GM12878 (cell line): ENCODE measurements at regions not wholly inside any gene's neighbourhood (a gene's known extent, or its start where the extent isn't known, plus 50 kb on each side); places are given as distances from the start of the nearest gene placed in this dataset.

Experiments used
- ATAC-seq: fragments of 200-7000 bp; cut with Tn5 transposase; 3 replicates; pipeline ENCODE4 v1.9.1; 2020; ENCODE audit warnings: mild to moderate bottlenecking, moderate library complexity
- BruUV-seq: library from RNA; stranded (reverse); fragments of 400-500 nt; replicated peaks from 2 replicates; lab custom pipeline; 2021; lab: Mats Ljungman, UMichigan
- CTCF ChIA-PET: fragments of 300-600 bp; sonication (Branson Sonifier 250); formaldehyde crosslinking; extraction: SDS; loops from one replicate; lab custom pipeline; 2021; ENCODE audit warnings: inconsistent platforms; lab: Yijun Ruan, JAX
- POLR2A ChIA-PET: fragments of 350-600 bp; formaldehyde crosslinking; extraction: SDS; loops from one replicate; lab custom pipeline; 2021; ENCODE audit warnings: inconsistent platforms; lab: Charles Lee
- RAD21 ChIA-PET: fragments of 300-600 bp; sonication (Branson Sonifier 250); formaldehyde crosslinking; loops from one replicate; lab custom pipeline; 2023; ENCODE audit warnings: antibody characterized with exemption; ENCODE audit not compliant: unreplicated experiment; lab: Charles Lee
- SMC1A ChIA-PET: fragments of 300-600 bp; sonication (Branson Sonifier 250); formaldehyde crosslinking; loops from one replicate; lab custom pipeline; 2023; ENCODE audit not compliant: unreplicated experiment, uncharacterized antibody; lab: Charles Lee
- DNase-seq: peaks from one replicate; pipeline ENCODE4 v3.0.0-alpha.2; 2011; ENCODE audit warnings: low read depth, low spot score
- FAIRE-seq: peaks from 3 replicates; lab custom pipeline; 2011; peaks lifted over from hg19 to GRCh38; lab: Jason Lieb, UNC
- H2AFZ ChIP-seq: 2 replicates; pipeline ENCODE4 v1.6.0; 2011; ENCODE audit warnings: low read depth, low read length, control low read depth; ENCODE audit not compliant: control insufficient read depth
- H3K27ac ChIP-seq: 2 replicates; pipeline ENCODE4 v1.5.1; 2011; ENCODE audit warnings: control low read depth; ENCODE audit not compliant: control insufficient read depth, insufficient read depth
- H3K27me3 ChIP-seq, 2 experiments: replicated peaks in 1 of 2; 2 replicates each; pipeline versions ENCODE4 v1.6.0 to v1.6.1; 2011; ENCODE audit warnings: low read length in 1 of 2; ENCODE audit not compliant: control insufficient read depth in 2 of 2, insufficient read depth in 2 of 2
- H3K36me3 ChIP-seq, 2 experiments: 2 replicates each; pipeline ENCODE4 v1.5.1; 2011; ENCODE audit warnings: low read length in 1 of 2; ENCODE audit not compliant: control insufficient read depth in 2 of 2, insufficient read depth in 2 of 2
- H3K4me1 ChIP-seq: 2 replicates; pipeline ENCODE4 v1.6.1; 2011; ENCODE audit warnings: mild to moderate bottlenecking, low read length, moderate library complexity, mixed read lengths; ENCODE audit not compliant: control insufficient read depth, insufficient read depth
- H3K4me2 ChIP-seq: 2 replicates; pipeline ENCODE4 v1.6.0; 2011; ENCODE audit warnings: control low read depth; ENCODE audit not compliant: control insufficient read depth, insufficient read depth
- H3K4me3 ChIP-seq: fragments of 200-600 bp; sonication (generic); 2 replicates; pipeline ENCODE4 v1.5.1; 2016
- H3K79me2 ChIP-seq: 2 replicates; pipeline ENCODE4 v1.6.0; 2011; ENCODE audit warnings: low read length; ENCODE audit not compliant: control insufficient read depth, insufficient read depth
- H3K9ac ChIP-seq: 2 replicates; pipeline ENCODE4 v1.8.0; 2011; ENCODE audit warnings: low read length, control low read depth, mixed read lengths; ENCODE audit not compliant: control insufficient read depth, insufficient read depth
- H3K9me3 ChIP-seq: replicated peaks from 3 replicates; pipeline ENCODE4 v1.5.1; 2011; ENCODE audit warnings: mild to moderate bottlenecking, low read length; ENCODE audit not compliant: control insufficient read depth, insufficient read depth
- H4K20me1 ChIP-seq: 2 replicates; pipeline ENCODE4 v1.6.0; 2011; ENCODE audit not compliant: control insufficient read depth, insufficient read depth
- ATF7 ChIP-seq: fragments of 450-650 bp; IDR thresholded peaks from 2 replicates; pipeline ENCODE4 v1.6.1; 2016; ENCODE audit warnings: low read depth, mild to moderate bottlenecking
- BACH1 ChIP-seq: fragments of 450-650 bp; IDR thresholded peaks from 2 replicates; pipeline ENCODE4 v1.6.1; 2017; ENCODE audit warnings: mild to moderate bottlenecking, borderline replicate concordance
- BCL3 ChIP-seq: IDR thresholded peaks from 2 replicates; pipeline ENCODE4 v1.6.1; 2011; ENCODE audit warnings: borderline replicate concordance, low read depth, mild to moderate bottlenecking, moderate library complexity, low read length; ENCODE audit not compliant: insufficient read depth, poor library complexity, severe bottlenecking
- MTA3 ChIP-seq: IDR thresholded peaks from 2 replicates; pipeline ENCODE4 v1.6.1; 2012; ENCODE audit warnings: low read length, inconsistent platforms, borderline replicate concordance
- NFXL1 ChIP-seq: fragments of 450-650 bp; IDR thresholded peaks from 2 replicates; pipeline ENCODE4 v1.6.1; 2017; ENCODE audit warnings: antibody characterized with exemption, mild to moderate bottlenecking, borderline replicate concordance
- PAX8 ChIP-seq: fragments of 450-650 bp; IDR thresholded peaks from 2 replicates; pipeline ENCODE4 v1.6.1; 2017; ENCODE audit warnings: mild to moderate bottlenecking, moderate library complexity
- RBBP5 ChIP-seq: fragments of 200-600 bp; sonication (generic); conservative IDR thresholded peaks from 2 replicates; pipeline ENCODE4 v1.6.1; 2016
- SMAD5 ChIP-seq: IDR thresholded peaks from 2 replicates; pipeline ENCODE4 v1.6.1; 2016; ENCODE audit warnings: antibody characterized with exemption, low read depth
- STAT1 ChIP-seq: fragments of 450-650 bp; conservative IDR thresholded peaks from 2 replicates; pipeline ENCODE4 v1.6.1; 2014; ENCODE audit warnings: antibody characterized with exemption, mild to moderate bottlenecking
- YBX1 ChIP-seq: fragments of 450-650 bp; IDR thresholded peaks from 2 replicates; pipeline ENCODE4 v1.6.1; 2016; ENCODE audit warnings: antibody characterized with exemption
- ZNF274 ChIP-seq: IDR thresholded peaks from one replicate; pipeline ENCODE4 v1.8.0; 2011; ENCODE audit not compliant: insufficient read length, insufficient read depth
- ZSCAN29 ChIP-seq: fragments of 450-650 bp; IDR thresholded peaks from 2 replicates; pipeline ENCODE4 v1.6.1; 2017; ENCODE audit warnings: mild to moderate bottlenecking, moderate library complexity
- in situ Hi-C: fragments of 300-500 bp; cut with MboI; formaldehyde crosslinking; loops from 9 replicates; pipeline ENCODE4 v1.14.3; 2018; ENCODE audit warnings: mixed read lengths
- intact Hi-C: fragments of 100-400 bp; cut with micrococcal nuclease; formaldehyde crosslinking; loops from one replicate; pipeline ENCODE4 v1.14.2; 2022; ENCODE audit not compliant: unreplicated experiment
- TF ChIP-seq, protein P1 (sequence below): fragments of 450-650 bp; IDR thresholded peaks from 2 replicates; pipeline ENCODE4 v1.6.1; 2016; ENCODE audit warnings: mild to moderate bottlenecking

GRCh38 chr20:7798176-7798575 is 142.1 kb downstream of the HAO1 start:
- H3K27ac ChIP-seq, result no peak overlapping the region
- no peak overlapping the region for H3K9ac ChIP-seq
- H4K20me1 ChIP-seq, result no peaks in the 10 kb centered on the region
- DNase-seq (no peak), FAIRE-seq (no peak), ATAC-seq (no peak)
- H3K9me3 ChIP-seq, result no peaks in the 10 kb centered on the region
- H3K4me2 ChIP-seq, result no peak overlapping the region
- no peaks in the 10 kb centered on the region for H3K79me2 ChIP-seq
- in situ Hi-C loops (no loop called here), intact Hi-C loops (no loop called here)
- H3K36me3 ChIP-seq, result no peaks in the 10 kb centered on the region
- no peaks in the 10 kb centered on the region for H3K4me1 ChIP-seq
- no TSS peak for BruUV-seq
- H3K27me3 ChIP-seq, result no peaks in the 10 kb centered on the region
- ChIA-PET RAD21 (no interaction called here), SMC1A (no interaction called here), CTCF (interaction anchor here (1.4 kb wide), 1 partner anchor 8 kb away, joined by 3 read pairs; no protein-coding TSS in a partner anchor), POLR2A (no interaction called here)
- TF ChIP-seq PAX8 (no peak), ZSCAN29 (no peak), BACH1 (no peak), ATF7 (no peak), STAT1 (no peak), NFXL1 (no peak), SMAD5 (no peak), RBBP5 (no peak), YBX1 (no peak), MTA3 (no peak), BCL3 (no peak), ZNF274 (no peak)
- TF ChIP-seq, protein P1, sequence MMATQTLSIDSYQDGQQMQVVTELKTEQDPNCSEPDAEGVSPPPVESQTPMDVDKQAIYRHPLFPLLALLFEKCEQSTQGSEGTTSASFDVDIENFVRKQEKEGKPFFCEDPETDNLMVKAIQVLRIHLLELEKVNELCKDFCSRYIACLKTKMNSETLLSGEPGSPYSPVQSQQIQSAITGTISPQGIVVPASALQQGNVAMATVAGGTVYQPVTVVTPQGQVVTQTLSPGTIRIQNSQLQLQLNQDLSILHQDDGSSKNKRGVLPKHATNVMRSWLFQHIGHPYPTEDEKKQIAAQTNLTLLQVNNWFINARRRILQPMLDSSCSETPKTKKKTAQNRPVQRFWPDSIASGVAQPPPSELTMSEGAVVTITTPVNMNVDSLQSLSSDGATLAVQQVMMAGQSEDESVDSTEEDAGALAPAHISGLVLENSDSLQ, result no peak
- H3K4me3 ChIP-seq, result no peak overlapping the region
- H2AFZ ChIP-seq, result no peak overlapping the region
